K562 (cell line): ENCODE measurements at regions not wholly inside any gene's neighbourhood (a gene's known extent, or its start where the extent isn't known, plus 50 kb on each side); places are given as distances from the start of the nearest gene placed in this dataset.

Source experiments
- ATAC-seq: fragments of 200-7000 bp; cut with Tn5 transposase; 3 replicates; pipeline ENCODE4 v1.9.1; 2020; ENCODE audit warnings: moderate library complexity
- BruUV-seq: library from RNA; stranded (reverse); fragments of 400-500 nt; replicated peaks from 2 replicates; lab custom pipeline; 2021; lab: Mats Ljungman, UMichigan
- CTCF ChIA-PET: fragments of 300-600 bp; formaldehyde crosslinking; extraction: SDS; loops from one replicate; lab custom pipeline; 2021; ENCODE audit warnings: low intra/inter-chr PET ratio; lab: Yijun Ruan, JAX
- POLR2A ChIA-PET: fragments of 300-600, 350-650 bp; sonication (Branson Sonifier 250); formaldehyde crosslinking; extraction: SDS; loops from one replicate; lab custom pipeline; 2021; ENCODE audit warnings: antibody characterized with exemption, inconsistent platforms; lab: Yijun Ruan, JAX
- DNase-seq, 4 experiments: peaks; one replicate each; pipeline versions ENCODE4 v3.0.0 to v3.0.0-alpha.2; 2011 to 2018; ENCODE audit warnings: low spot score in 3 of 4, mixed read lengths in 3 of 4; ENCODE audit errors: extremely low read depth in 1 of 4
- FAIRE-seq: peaks from 2 replicates; lab custom pipeline; 2011; peaks lifted over from hg19 to GRCh38; lab: Jason Lieb, UNC
- H2AFZ ChIP-seq: 2 replicates; pipeline ENCODE4 v1.6.0; 2011; ENCODE audit warnings: low read depth, low read length, control low read depth, inconsistent platforms
- H3K27ac ChIP-seq: fragments of 200-600 bp; 3 replicates; pipeline ENCODE4 v1.8.0; 2011; ENCODE audit warnings: low read depth, mild to moderate bottlenecking, control low read depth, inconsistent platforms, low read length, moderate library complexity, mixed read lengths; ENCODE audit errors: extremely low read depth
- H3K27me3 ChIP-seq, 2 experiments: fragments of 300-600 bp in 1 of 2; 2 replicates in 1 of 2; 3 replicates in 1 of 2; pipeline versions ENCODE4 v1.6.0 to v1.8.0; 2011; ENCODE audit warnings: inconsistent platforms in 2 of 2, low read length in 2 of 2, mild to moderate bottlenecking in 1 of 2, mixed read lengths in 1 of 2, moderate library complexity in 1 of 2; ENCODE audit not compliant: control insufficient read depth in 2 of 2, insufficient read depth in 2 of 2
- H3K36me3 ChIP-seq: fragments of 300-600 bp; 3 replicates; pipeline ENCODE4 v1.8.0; 2011; ENCODE audit warnings: mild to moderate bottlenecking, low read length, inconsistent platforms; ENCODE audit not compliant: control insufficient read depth, insufficient read depth
- H3K4me1 ChIP-seq, 2 experiments: fragments of 200-600 bp in 1 of 2; replicated peaks in 1 of 2; 2 replicates in 1 of 2; 3 replicates in 1 of 2; pipeline versions ENCODE4 v1.5.1 to v1.8.0; 2011; ENCODE audit warnings: inconsistent platforms in 2 of 2, low read length in 2 of 2, mild to moderate bottlenecking in 1 of 2, mixed read lengths in 1 of 2, moderate library complexity in 1 of 2; ENCODE audit not compliant: control insufficient read depth in 2 of 2, insufficient read depth in 2 of 2
- H3K4me2 ChIP-seq: 2 replicates; pipeline ENCODE4 v1.6.1; 2011; ENCODE audit warnings: low read length, control low read depth, inconsistent platforms, mixed read lengths; ENCODE audit not compliant: insufficient read depth
- H3K4me3 ChIP-seq: fragments of 200-600 bp; sonication (generic), shearing (Covaris generic); 2 replicates; pipeline ENCODE4 v1.5.1; 2016; ENCODE audit warnings: control low read depth, inconsistent platforms
- H3K79me2 ChIP-seq: fragments of 200-600 bp; 3 replicates; pipeline ENCODE4 v1.8.0; 2011; ENCODE audit warnings: low read length, inconsistent platforms; ENCODE audit not compliant: control insufficient read depth, insufficient read depth
- H3K9ac ChIP-seq, 2 experiments: 2 replicates each; pipeline versions ENCODE4 v1.6.0 to v1.6.1; 2011; ENCODE audit warnings: low read depth in 2 of 2, low read length in 2 of 2, control low read depth in 1 of 2, inconsistent platforms in 1 of 2, mild to moderate bottlenecking in 1 of 2, mixed read lengths in 1 of 2; ENCODE audit not compliant: insufficient read depth in 1 of 2
- H3K9me1 ChIP-seq: one replicate; pipeline ENCODE4 v1.6.0; 2011; ENCODE audit warnings: inconsistent platforms, mild to moderate bottlenecking, low read length, moderate library complexity; ENCODE audit not compliant: control insufficient read depth, insufficient read depth
- H3K9me3 ChIP-seq: replicated peaks from 2 replicates; pipeline ENCODE4 v1.5.1; 2011; ENCODE audit warnings: low read depth, low read length, inconsistent platforms; ENCODE audit not compliant: control insufficient read depth, insufficient read depth
- H4K20me1 ChIP-seq: replicated peaks from 2 replicates; pipeline ENCODE4 v1.6.1; 2011; ENCODE audit warnings: low read length, inconsistent platforms, mixed read lengths; ENCODE audit not compliant: control insufficient read depth, insufficient read depth
- DNMT1 ChIP-seq: fragments of 450-650 bp; IDR thresholded peaks from 2 replicates; pipeline ENCODE4 v1.6.1; 2016; ENCODE audit warnings: antibody characterized with exemption, mild to moderate bottlenecking
- FOXJ3 ChIP-seq: sonication (generic); formaldehyde crosslinking; IDR thresholded peaks from 2 replicates; pipeline ENCODE4 v1.4.0; 2020; ENCODE audit warnings: mild to moderate bottlenecking, missing genetic modification reagents
- HDAC6 ChIP-seq: IDR thresholded peaks from 2 replicates; pipeline ENCODE4 v1.6.1; 2012; ENCODE audit warnings: low read depth, mild to moderate bottlenecking, control low read depth, inconsistent platforms, low read length, moderate library complexity
- IRF1 ChIP-seq: sonication (generic); formaldehyde crosslinking; IDR thresholded peaks from 2 replicates; pipeline ENCODE4 v1.8.0; 2022; ENCODE audit warnings: missing genetic modification reagents, mild to moderate bottlenecking, borderline replicate concordance
- LARP7 ChIP-seq: fragments of 450-650 bp; IDR thresholded peaks from 2 replicates; pipeline ENCODE4 v1.6.1; 2016
- RUNX1 ChIP-seq: sonication (generic); IDR thresholded peaks from 2 replicates; pipeline ENCODE4 v1.6.1; 2016; ENCODE audit warnings: antibody characterized with exemption, low read depth
- SMAD2 ChIP-seq: fragments of 150-350 bp; IDR thresholded peaks from 2 replicates; pipeline ENCODE4 v1.6.1; 2014; ENCODE audit warnings: low read depth, mild to moderate bottlenecking, low read length
- TCF3 ChIP-seq: sonication (generic); formaldehyde crosslinking; IDR thresholded peaks from 2 replicates; pipeline ENCODE4 v1.4.0; 2020; ENCODE audit warnings: mild to moderate bottlenecking, missing genetic modification reagents
- TFE3 ChIP-seq: fragments of 450-650 bp; formaldehyde crosslinking; IDR thresholded peaks from 2 replicates; pipeline ENCODE4 v1.4.0; 2020; ENCODE audit warnings: mild to moderate bottlenecking, mixed read lengths
- WHSC1 ChIP-seq: IDR thresholded peaks from one replicate; pipeline ENCODE4 v1.6.1; 2012; ENCODE audit warnings: low read length, control low read depth, inconsistent platforms
- ZNF253 ChIP-seq: fragments of 250-450 bp; sonication (Bioruptor Pico); conservative IDR thresholded peaks from 2 replicates; pipeline ENCODE4 v1.6.1; 2021; ENCODE audit warnings: mild to moderate bottlenecking
- ZNF347 ChIP-seq: fragments of 450-650 bp; formaldehyde crosslinking; IDR thresholded peaks from 2 replicates; pipeline ENCODE4 v1.4.0; 2020; ENCODE audit warnings: low read depth, mild to moderate bottlenecking, moderate library complexity
- ZNF551 ChIP-seq: fragments of 250-450 bp; sonication (Bioruptor Pico); IDR thresholded peaks from 2 replicates; pipeline ENCODE4 v1.5.0; 2021; ENCODE audit warnings: mild to moderate bottlenecking, moderate library complexity
- WGBS: fragments of 100-300 bp; shearing (Covaris generic); methylation state at CpG from one replicate; pipeline ENCODE4 v1.1.6; 2016; ENCODE audit warnings: low coverage, mixed read lengths; ENCODE audit not compliant: insufficient coverage; ENCODE audit errors: missing lambda C conversion rate; 5-methylcytosine and 5-hydroxymethylcytosine counted together
- in situ Hi-C: fragments of 300-500 bp; cut with MboI; formaldehyde crosslinking; loops from 4 replicates; pipeline ENCODE4 v1.15.0; 2018; ENCODE audit warnings: inconsistent platforms, mixed read lengths
- intact Hi-C: fragments of 100-400 bp; cut with micrococcal nuclease; formaldehyde crosslinking; loops from 2 replicates; pipeline ENCODE4 v1.14.2; 2022
- TF ChIP-seq, protein P1 (sequence below): sonication (generic); formaldehyde crosslinking; IDR thresholded peaks from 2 replicates; pipeline ENCODE4 v1.8.1; 2023; ENCODE audit warnings: missing genetic modification reagents, mild to moderate bottlenecking, borderline replicate concordance
- TF ChIP-seq, protein P2 (sequence below): IDR thresholded peaks from 2 replicates; pipeline ENCODE4 v1.6.1; 2016; ENCODE audit warnings: missing genetic modification characterization, missing compliant biosample characterization

DNA sequence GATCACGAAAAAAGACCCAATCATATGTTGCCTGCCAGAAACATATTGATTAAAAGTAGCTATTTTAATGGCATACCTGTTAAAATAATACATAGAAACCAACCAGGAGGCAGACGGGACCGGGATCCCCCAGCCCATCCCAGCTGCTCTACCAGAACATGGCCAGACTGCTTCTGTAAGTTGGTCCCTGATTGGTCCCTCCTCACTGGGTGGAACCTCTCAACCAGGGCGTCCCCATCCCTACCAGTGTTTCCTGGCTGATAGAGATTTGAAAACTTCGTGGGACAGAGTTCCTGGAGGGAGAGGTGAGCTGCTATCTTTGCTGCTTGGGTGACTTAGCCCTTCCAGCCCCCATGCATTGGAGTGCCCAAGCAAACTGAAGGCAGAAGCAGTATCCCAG, 256.2 kb downstream of the TRAM1L1 start:
- H3K9me1 ChIP-seq = no peaks in the 10 kb centered on the region
- FAIRE-seq (no peak), DNase-seq (peak in 2 of 4 experiments; percentile 3 to 6), ATAC-seq (no peak)
- no TSS peak for BruUV-seq
- H3K27ac ChIP-seq = no peak overlapping the region
- intact Hi-C loops (no loop called here), in situ Hi-C loops (no loop called here)
- POLR2A ChIA-PET = no interaction called here
- H3K36me3 ChIP-seq = no peaks in the 10 kb centered on the region
- H4K20me1 ChIP-seq = no peaks in the 10 kb centered on the region
- no peaks in the 10 kb centered on the region for H3K4me1 ChIP-seq
- no peaks in the 10 kb centered on the region for H3K27me3 ChIP-seq
- H3K79me2 ChIP-seq = no peaks in the 10 kb centered on the region
- no peak overlapping the region for H3K9ac ChIP-seq
- H3K4me2 ChIP-seq = no peak overlapping the region
- CTCF ChIA-PET = no interaction called here
- H2AFZ ChIP-seq = no peak overlapping the region
- no peaks in the 10 kb centered on the region for H3K9me3 ChIP-seq
- WGBS = 0% methylated on average over 5 of the region's 5 CpGs
- no peak overlapping the region for H3K4me3 ChIP-seq
- TF ChIP-seq WHSC1 (no peak), RUNX1 (no peak), ZNF253 (no peak), SMAD2 (no peak), TCF3 (CRISPR knock-in tag) (no peak), ZNF551 (CRISPR knock-in tag) (no peak), DNMT1 (no peak), LARP7 (no peak), ZNF347 (CRISPR knock-in tag) (no peak), IRF1 (CRISPR knock-in tag) (no peak), FOXJ3 (no peak), HDAC6 (no peak), TFE3 (CRISPR knock-in tag) (no peak)
- TF ChIP-seq, protein P1, sequence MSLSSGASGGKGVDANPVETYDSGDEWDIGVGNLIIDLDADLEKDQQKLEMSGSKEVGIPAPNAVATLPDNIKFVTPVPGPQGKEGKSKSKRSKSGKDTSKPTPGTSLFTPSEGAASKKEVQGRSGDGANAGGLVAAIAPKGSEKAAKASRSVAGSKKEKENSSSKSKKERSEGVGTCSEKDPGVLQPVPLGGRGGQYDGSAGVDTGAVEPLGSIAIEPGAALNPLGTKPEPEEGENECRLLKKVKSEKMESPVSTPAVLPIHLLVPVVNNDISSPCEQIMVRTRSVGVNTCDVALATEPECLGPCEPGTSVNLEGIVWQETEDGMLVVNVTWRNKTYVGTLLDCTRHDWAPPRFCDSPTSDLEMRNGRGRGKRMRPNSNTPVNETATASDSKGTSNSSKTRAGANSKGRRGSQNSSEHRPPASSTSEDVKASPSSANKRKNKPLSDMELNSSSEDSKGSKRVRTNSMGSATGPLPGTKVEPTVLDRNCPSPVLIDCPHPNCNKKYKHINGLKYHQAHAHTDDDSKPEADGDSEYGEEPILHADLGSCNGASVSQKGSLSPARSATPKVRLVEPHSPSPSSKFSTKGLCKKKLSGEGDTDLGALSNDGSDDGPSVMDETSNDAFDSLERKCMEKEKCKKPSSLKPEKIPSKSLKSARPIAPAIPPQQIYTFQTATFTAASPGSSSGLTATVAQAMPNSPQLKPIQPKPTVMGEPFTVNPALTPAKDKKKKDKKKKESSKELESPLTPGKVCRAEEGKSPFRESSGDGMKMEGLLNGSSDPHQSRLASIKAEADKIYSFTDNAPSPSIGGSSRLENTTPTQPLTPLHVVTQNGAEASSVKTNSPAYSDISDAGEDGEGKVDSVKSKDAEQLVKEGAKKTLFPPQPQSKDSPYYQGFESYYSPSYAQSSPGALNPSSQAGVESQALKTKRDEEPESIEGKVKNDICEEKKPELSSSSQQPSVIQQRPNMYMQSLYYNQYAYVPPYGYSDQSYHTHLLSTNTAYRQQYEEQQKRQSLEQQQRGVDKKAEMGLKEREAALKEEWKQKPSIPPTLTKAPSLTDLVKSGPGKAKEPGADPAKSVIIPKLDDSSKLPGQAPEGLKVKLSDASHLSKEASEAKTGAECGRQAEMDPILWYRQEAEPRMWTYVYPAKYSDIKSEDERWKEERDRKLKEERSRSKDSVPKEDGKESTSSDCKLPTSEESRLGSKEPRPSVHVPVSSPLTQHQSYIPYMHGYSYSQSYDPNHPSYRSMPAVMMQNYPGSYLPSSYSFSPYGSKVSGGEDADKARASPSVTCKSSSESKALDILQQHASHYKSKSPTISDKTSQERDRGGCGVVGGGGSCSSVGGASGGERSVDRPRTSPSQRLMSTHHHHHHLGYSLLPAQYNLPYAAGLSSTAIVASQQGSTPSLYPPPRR = no peak
- TF ChIP-seq, protein P2, sequence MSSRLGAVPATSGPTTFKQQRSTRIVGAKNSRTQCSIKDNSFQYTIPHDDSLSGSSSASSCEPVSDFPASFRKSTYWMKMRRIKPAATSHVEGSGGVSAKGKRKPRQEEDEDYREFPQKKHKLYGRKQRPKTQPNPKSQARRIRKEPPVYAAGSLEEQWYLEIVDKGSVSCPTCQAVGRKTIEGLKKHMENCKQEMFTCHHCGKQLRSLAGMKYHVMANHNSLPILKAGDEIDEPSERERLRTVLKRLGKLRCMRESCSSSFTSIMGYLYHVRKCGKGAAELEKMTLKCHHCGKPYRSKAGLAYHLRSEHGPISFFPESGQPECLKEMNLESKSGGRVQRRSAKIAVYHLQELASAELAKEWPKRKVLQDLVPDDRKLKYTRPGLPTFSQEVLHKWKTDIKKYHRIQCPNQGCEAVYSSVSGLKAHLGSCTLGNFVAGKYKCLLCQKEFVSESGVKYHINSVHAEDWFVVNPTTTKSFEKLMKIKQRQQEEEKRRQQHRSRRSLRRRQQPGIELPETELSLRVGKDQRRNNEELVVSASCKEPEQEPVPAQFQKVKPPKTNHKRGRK (tag) = no peak
